ENCODE measurements at regions not wholly inside any gene's neighbourhood (a gene's known extent, or its start where the extent isn't known, plus 50 kb on each side); places are given as distances from the start of the nearest gene placed in this dataset.

- no peak overlapping the region for H3K4me3 ChIP-seq
- WGBS = 63% methylated on average over 4 of the region's 4 CpGs
- TF ChIP-seq POLR2AphosphoS5 (IDR thresholded peaks at IDR 0.05) (no peak), POLR2A (IDR thresholded peaks at IDR 0.05) (no peak)
- TF ChIP-seq, protein P1, sequence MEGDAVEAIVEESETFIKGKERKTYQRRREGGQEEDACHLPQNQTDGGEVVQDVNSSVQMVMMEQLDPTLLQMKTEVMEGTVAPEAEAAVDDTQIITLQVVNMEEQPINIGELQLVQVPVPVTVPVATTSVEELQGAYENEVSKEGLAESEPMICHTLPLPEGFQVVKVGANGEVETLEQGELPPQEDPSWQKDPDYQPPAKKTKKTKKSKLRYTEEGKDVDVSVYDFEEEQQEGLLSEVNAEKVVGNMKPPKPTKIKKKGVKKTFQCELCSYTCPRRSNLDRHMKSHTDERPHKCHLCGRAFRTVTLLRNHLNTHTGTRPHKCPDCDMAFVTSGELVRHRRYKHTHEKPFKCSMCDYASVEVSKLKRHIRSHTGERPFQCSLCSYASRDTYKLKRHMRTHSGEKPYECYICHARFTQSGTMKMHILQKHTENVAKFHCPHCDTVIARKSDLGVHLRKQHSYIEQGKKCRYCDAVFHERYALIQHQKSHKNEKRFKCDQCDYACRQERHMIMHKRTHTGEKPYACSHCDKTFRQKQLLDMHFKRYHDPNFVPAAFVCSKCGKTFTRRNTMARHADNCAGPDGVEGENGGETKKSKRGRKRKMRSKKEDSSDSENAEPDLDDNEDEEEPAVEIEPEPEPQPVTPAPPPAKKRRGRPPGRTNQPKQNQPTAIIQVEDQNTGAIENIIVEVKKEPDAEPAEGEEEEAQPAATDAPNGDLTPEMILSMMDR (IDR thresholded peaks at IDR 0.05) = no peak
Measured at GRCh38 chr15:94700211-94700610, 468.9 kb downstream of the MCTP2 start.

GRCh38 chr15:94701281-94701985 lies 470.1 kb downstream of the MCTP2 start:
- Histone ChIP-seq H3K4me3 (no peak overlapping the region), H3K4me1 (replicated peaks) (no peaks in the 10 kb centered on the region), H3K27ac (no peak overlapping the region), H3K36me3 (no peaks in the 10 kb centered on the region), H3K27me3 (replicated peaks; ENCODE audit: insufficient read depth) (no peaks in the 10 kb centered on the region), H3K9me3 (no peaks in the 10 kb centered on the region)
- WGBS = 73% methylated on average over 16 of the region's 16 CpGs
- no peak for TF ChIP-seq POLR2A (IDR thresholded peaks at IDR 0.05)
- TF ChIP-seq POLR2AphosphoS5 (IDR thresholded peaks at IDR 0.05) = no peak
- intact Hi-C loops (cut with DNase I) = no loop called here
- DNase-seq (ENCODE audit: low spot score) = no peak

More at GRCh38 chr15:94700211-94700610, 468.9 kb downstream of the MCTP2 start:
- DNase-seq (ENCODE audit: low spot score) = no peak
- H3K27me3 ChIP-seq (replicated peaks; ENCODE audit: insufficient read depth) = no peaks in the 10 kb centered on the region
- intact Hi-C loops (cut with DNase I) = no loop called here
- H3K36me3 ChIP-seq = no peaks in the 10 kb centered on the region
- H3K27ac ChIP-seq = no peak overlapping the region
- H3K9me3 ChIP-seq = no peaks in the 10 kb centered on the region
- H3K4me1 ChIP-seq (replicated peaks) = no peaks in the 10 kb centered on the region

- 74% methylated on average over 3 of the region's 3 CpGs for WGBS
- intact Hi-C loops (cut with DNase I) = no loop called here
Measured at GRCh38 chr15:94703596-94703995, 472.2 kb downstream of the MCTP2 start.

DNA sequence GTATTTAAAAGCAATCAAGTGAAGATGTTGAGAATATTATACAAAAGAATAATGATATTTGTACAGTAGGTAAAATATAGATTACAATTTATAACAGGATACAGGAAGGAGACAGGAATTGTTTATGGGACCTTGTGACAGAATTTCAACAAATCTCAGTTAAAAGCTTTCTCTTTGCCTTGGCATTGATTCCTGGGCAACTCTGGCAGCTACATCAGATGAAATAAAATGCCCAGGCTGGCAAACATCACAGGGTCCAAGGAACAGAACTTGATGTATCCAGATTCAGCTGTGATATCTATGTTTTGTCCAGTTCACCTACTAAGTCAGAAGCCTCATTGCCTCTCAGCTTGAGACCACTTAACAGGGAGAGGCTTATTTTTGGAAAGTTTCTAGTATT lies 473.1 kb downstream of the MCTP2 start:
- intact Hi-C loops (cut with DNase I) = no loop called here
- TF ChIP-seq, protein P1 (IDR thresholded peaks at IDR 0.05) = no peak
- TF ChIP-seq POLR2A (IDR thresholded peaks at IDR 0.05) (no peak), POLR2AphosphoS5 (IDR thresholded peaks at IDR 0.05) (no peak)
- no peaks in the 10 kb centered on the region for H3K9me3 ChIP-seq
- no peaks in the 10 kb centered on the region for H3K4me1 ChIP-seq (replicated peaks)
- H3K4me3 ChIP-seq = no peak overlapping the region
- H3K27me3 ChIP-seq (replicated peaks; ENCODE audit: insufficient read depth) = no peaks in the 10 kb centered on the region
- DNase-seq (ENCODE audit: low spot score) = no peak
- H3K36me3 ChIP-seq = no peaks in the 10 kb centered on the region
- H3K27ac ChIP-seq = no peak overlapping the region

More at GRCh38 chr15:94703596-94703995, 472.2 kb downstream of the MCTP2 start:
- Histone ChIP-seq H3K4me1 (replicated peaks) (no peaks in the 10 kb centered on the region), H3K9me3 (no peaks in the 10 kb centered on the region), H3K36me3 (no peaks in the 10 kb centered on the region), H3K4me3 (no peak overlapping the region), H3K27ac (no peak overlapping the region), H3K27me3 (replicated peaks; ENCODE audit: insufficient read depth) (no peaks in the 10 kb centered on the region)
- TF ChIP-seq POLR2AphosphoS5 (IDR thresholded peaks at IDR 0.05) (no peak), POLR2A (IDR thresholded peaks at IDR 0.05) (no peak)
- DNase-seq (ENCODE audit: low spot score) = no peak

GRCh38 chr15:94704946-94705345 lies 473.6 kb downstream of the MCTP2 start:
- Histone ChIP-seq H3K36me3 (no peaks in the 10 kb centered on the region), H3K27ac (no peak overlapping the region), H3K27me3 (replicated peaks; ENCODE audit: insufficient read depth) (no peaks in the 10 kb centered on the region), H3K9me3 (no peaks in the 10 kb centered on the region), H3K4me3 (no peak overlapping the region), H3K4me1 (replicated peaks) (no peaks in the 10 kb centered on the region)
- intact Hi-C loops (cut with DNase I) = no loop called here
- WGBS = 80% methylated on average over 2 of the region's 2 CpGs
- TF ChIP-seq POLR2A (IDR thresholded peaks at IDR 0.05) (no peak), POLR2AphosphoS5 (IDR thresholded peaks at IDR 0.05) (no peak)
- TF ChIP-seq, protein P1 (IDR thresholded peaks at IDR 0.05) = no peak
- DNase-seq (ENCODE audit: low spot score) = no peak

DNA sequence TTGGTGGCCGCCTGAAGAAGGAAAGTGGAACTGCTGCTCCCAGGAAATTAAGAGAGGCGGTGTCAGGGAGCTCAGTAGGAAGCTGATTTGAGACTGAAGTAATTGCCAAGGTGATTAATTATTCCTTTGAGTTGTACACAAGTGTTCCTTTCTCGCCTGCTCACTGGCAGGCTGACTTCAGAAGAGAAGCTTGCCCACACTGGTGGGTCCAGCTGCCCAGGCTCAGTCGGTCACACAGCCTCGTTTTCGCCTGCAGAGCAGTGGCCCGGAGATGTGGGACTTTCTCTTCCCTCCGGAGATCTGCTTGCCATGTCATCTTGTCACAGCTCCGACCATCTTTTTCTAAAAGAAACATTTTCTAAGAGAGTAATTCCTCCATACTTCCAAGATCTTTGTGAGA lies 478.0 kb downstream of the MCTP2 start:
- WGBS = 94% methylated on average over 9 of the region's 9 CpGs
- intact Hi-C loops (cut with DNase I) = no loop called here
- TF ChIP-seq POLR2AphosphoS5 (IDR thresholded peaks at IDR 0.05) = no peak
- TF ChIP-seq POLR2A (IDR thresholded peaks at IDR 0.05) = no peak
- TF ChIP-seq, protein P1 (IDR thresholded peaks at IDR 0.05) = no peak
- H3K9me3 ChIP-seq = no peaks in the 10 kb centered on the region
- no peak overlapping the region for H3K27ac ChIP-seq
- H3K27me3 ChIP-seq (replicated peaks; ENCODE audit: insufficient read depth) = no peaks in the 10 kb centered on the region
- no peaks in the 10 kb centered on the region for H3K36me3 ChIP-seq
- no peaks in the 10 kb centered on the region for H3K4me1 ChIP-seq (replicated peaks)
- no peak for DNase-seq (ENCODE audit: low spot score)
- H3K4me3 ChIP-seq = no peak overlapping the region
